ENCODE measurements at regions not wholly inside any gene's neighbourhood (a gene's known extent, or its start where the extent isn't known, plus 50 kb on each side); places are given as distances from the start of the nearest gene placed in this dataset.

- Mint-ChIP-seq H3K27me3 (no peaks in the 10 kb centered on the region), H3K36me3 (ENCODE audit: insufficient read depth) (no peaks in the 10 kb centered on the region), H3K4me1 (no peaks in the 10 kb centered on the region), H3K27ac (ENCODE audit: low read depth) (no peak overlapping the region), H3K9me3 (no peaks in the 10 kb centered on the region), H3K4me3 (no peak overlapping the region)
- ATAC-seq (replicated peaks; ENCODE audit: extremely low read depth, poor library complexity, severe bottlenecking) (no peak), DNase-seq (ENCODE audit: low spot score in 2 of 2) (no peak)
Measured at GRCh38 chr3:104546301-104546700, 820.4 kb upstream of the ALCAM start.

GRCh38 chr3:104547031-104547430 lies 819.7 kb upstream of the ALCAM start:
- H3K27ac Mint-ChIP-seq (ENCODE audit: low read depth) = no peak overlapping the region
- ATAC-seq (replicated peaks; ENCODE audit: extremely low read depth, poor library complexity, severe bottlenecking) (no peak), DNase-seq (ENCODE audit: low spot score in 2 of 2) (no peak)
- H3K4me1 Mint-ChIP-seq = no peaks in the 10 kb centered on the region
- H3K27me3 Mint-ChIP-seq = no peaks in the 10 kb centered on the region
- no peak overlapping the region for H3K4me3 Mint-ChIP-seq
- H3K36me3 Mint-ChIP-seq (ENCODE audit: insufficient read depth) = no peaks in the 10 kb centered on the region
- no peaks in the 10 kb centered on the region for H3K9me3 Mint-ChIP-seq

- no peaks in the 10 kb centered on the region for H3K27me3 Mint-ChIP-seq
- DNase-seq (ENCODE audit: low spot score in 2 of 2) (no peak), ATAC-seq (replicated peaks; ENCODE audit: extremely low read depth, poor library complexity, severe bottlenecking) (no peak)
- no peak overlapping the region for H3K4me3 Mint-ChIP-seq
- no peaks in the 10 kb centered on the region for H3K4me1 Mint-ChIP-seq
- no peaks in the 10 kb centered on the region for H3K9me3 Mint-ChIP-seq
- no peak overlapping the region for H3K27ac Mint-ChIP-seq (ENCODE audit: low read depth)
- H3K36me3 Mint-ChIP-seq (ENCODE audit: insufficient read depth) = no peaks in the 10 kb centered on the region
Measured at GRCh38 chr3:104548401-104548800, 818.3 kb upstream of the ALCAM start.

- DNase-seq (ENCODE audit: low spot score in 2 of 2) (no peak), ATAC-seq (replicated peaks; ENCODE audit: extremely low read depth, poor library complexity, severe bottlenecking) (no peak)
- Mint-ChIP-seq H3K4me3 (no peak overlapping the region), H3K9me3 (no peaks in the 10 kb centered on the region), H3K27ac (ENCODE audit: low read depth) (no peak overlapping the region), H3K27me3 (no peaks in the 10 kb centered on the region), H3K36me3 (ENCODE audit: insufficient read depth) (no peaks in the 10 kb centered on the region), H3K4me1 (no peaks in the 10 kb centered on the region)
Measured at GRCh38 chr3:104549099-104549714, 817.5 kb upstream of the ALCAM start.

- H3K36me3 Mint-ChIP-seq (ENCODE audit: insufficient read depth) = no peaks in the 10 kb centered on the region
- H3K27ac Mint-ChIP-seq (ENCODE audit: low read depth) = no peak overlapping the region
- no peaks in the 10 kb centered on the region for H3K27me3 Mint-ChIP-seq
- H3K9me3 Mint-ChIP-seq = no peaks in the 10 kb centered on the region
- no peaks in the 10 kb centered on the region for H3K4me1 Mint-ChIP-seq
- ATAC-seq (replicated peaks; ENCODE audit: extremely low read depth, poor library complexity, severe bottlenecking) = no peak
- H3K4me3 Mint-ChIP-seq = no peak overlapping the region
- no peak for DNase-seq (ENCODE audit: low spot score in 2 of 2)
Measured at GRCh38 chr3:104553121-104553520, 813.6 kb upstream of the ALCAM start.

GRCh38 chr3:104554425-104554824 lies 812.3 kb upstream of the ALCAM start:
- no peaks in the 10 kb centered on the region for H3K36me3 Mint-ChIP-seq (ENCODE audit: insufficient read depth)

GRCh38 chr3:104555728-104556127 lies 811.0 kb upstream of the ALCAM start:
- Mint-ChIP-seq H3K4me1 (peaks cover under 1% of the 10 kb centered on the region), H3K27ac (ENCODE audit: low read depth) (no peak overlapping the region), H3K36me3 (ENCODE audit: insufficient read depth) (peaks cover under 1% of the 10 kb centered on the region), H3K4me3 (no peak overlapping the region), H3K27me3 (no peaks in the 10 kb centered on the region), H3K9me3 (no peaks in the 10 kb centered on the region)
- no peak for ATAC-seq (replicated peaks; ENCODE audit: extremely low read depth, poor library complexity, severe bottlenecking)
- DNase-seq (ENCODE audit: low spot score in 2 of 2) = no peak

More at GRCh38 chr3:104554425-104554824, 812.3 kb upstream of the ALCAM start:
- Mint-ChIP-seq H3K27ac (ENCODE audit: low read depth) (no peak overlapping the region), H3K4me1 (no peaks in the 10 kb centered on the region), H3K9me3 (no peaks in the 10 kb centered on the region), H3K27me3 (no peaks in the 10 kb centered on the region), H3K4me3 (no peak overlapping the region)
- ATAC-seq (replicated peaks; ENCODE audit: extremely low read depth, poor library complexity, severe bottlenecking) (no peak), DNase-seq (ENCODE audit: low spot score in 2 of 2) (no peak)

GRCh38 chr3:104556372-104557078 lies 810.2 kb upstream of the ALCAM start:
- DNase-seq (ENCODE audit: low spot score in 2 of 2) = no peak
- Mint-ChIP-seq H3K27ac (ENCODE audit: low read depth) (no peak overlapping the region), H3K4me1 (peaks cover 6% of the 10 kb centered on the region), H3K36me3 (ENCODE audit: insufficient read depth) (peaks cover 2% of the 10 kb centered on the region), H3K9me3 (no peaks in the 10 kb centered on the region), H3K27me3 (no peaks in the 10 kb centered on the region), H3K4me3 (no peak overlapping the region)
- no peak for ATAC-seq (replicated peaks; ENCODE audit: extremely low read depth, poor library complexity, severe bottlenecking)

GRCh38 chr3:104561324-104561723 lies 805.4 kb upstream of the ALCAM start:
- no peaks in the 10 kb centered on the region for H3K9me3 Mint-ChIP-seq
- H3K27ac Mint-ChIP-seq (ENCODE audit: low read depth) = no peak overlapping the region
- no peak for ATAC-seq (replicated peaks; ENCODE audit: extremely low read depth, poor library complexity, severe bottlenecking)
- H3K4me3 Mint-ChIP-seq = no peak overlapping the region
- DNase-seq (ENCODE audit: low spot score in 2 of 2) = no peak
- H3K4me1 Mint-ChIP-seq = peaks cover 6% of the 10 kb centered on the region
- no peaks in the 10 kb centered on the region for H3K27me3 Mint-ChIP-seq
- H3K36me3 Mint-ChIP-seq (ENCODE audit: insufficient read depth) = peaks cover 2% of the 10 kb centered on the region

- H3K36me3 Mint-ChIP-seq (ENCODE audit: insufficient read depth) = peaks cover 2% of the 10 kb centered on the region
- no peaks in the 10 kb centered on the region for H3K9me3 Mint-ChIP-seq
- no peak overlapping the region for H3K27ac Mint-ChIP-seq (ENCODE audit: low read depth)
- H3K4me3 Mint-ChIP-seq = no peak overlapping the region
- no peak for ATAC-seq (replicated peaks; ENCODE audit: extremely low read depth, poor library complexity, severe bottlenecking)
- peaks cover under 1% of the 10 kb centered on the region for H3K27me3 Mint-ChIP-seq
- peaks cover 6% of the 10 kb centered on the region for H3K4me1 Mint-ChIP-seq
- peak; percentile 25 to 35 for DNase-seq (ENCODE audit: low spot score in 2 of 2)
Measured at GRCh38 chr3:104564045-104564643, 802.6 kb upstream of the ALCAM start.

GRCh38 chr3:104566054-104566453 lies 800.7 kb upstream of the ALCAM start:
- H3K27ac Mint-ChIP-seq (ENCODE audit: low read depth) = no peak overlapping the region
- H3K4me1 Mint-ChIP-seq = peaks cover 3% of the 10 kb centered on the region
- H3K36me3 Mint-ChIP-seq (ENCODE audit: insufficient read depth) = no peaks in the 10 kb centered on the region
- DNase-seq (ENCODE audit: low spot score in 2 of 2) = no peak
- H3K4me3 Mint-ChIP-seq = no peak overlapping the region
- no peak for ATAC-seq (replicated peaks; ENCODE audit: extremely low read depth, poor library complexity, severe bottlenecking)
- H3K27me3 Mint-ChIP-seq = peaks cover 7% of the 10 kb centered on the region
- no peaks in the 10 kb centered on the region for H3K9me3 Mint-ChIP-seq

- no peak overlapping the region for H3K4me3 Mint-ChIP-seq
- H3K27ac Mint-ChIP-seq (ENCODE audit: low read depth) = no peak overlapping the region
- H3K27me3 Mint-ChIP-seq = no peaks in the 10 kb centered on the region
- DNase-seq (ENCODE audit: low spot score in 2 of 2) (no peak), ATAC-seq (replicated peaks; ENCODE audit: extremely low read depth, poor library complexity, severe bottlenecking) (no peak)
- no peaks in the 10 kb centered on the region for H3K4me1 Mint-ChIP-seq
- peaks cover 2% of the 10 kb centered on the region for H3K36me3 Mint-ChIP-seq (ENCODE audit: insufficient read depth)
- H3K9me3 Mint-ChIP-seq = peaks cover 7% of the 10 kb centered on the region
Measured at GRCh38 chr3:104575634-104576033, 791.1 kb upstream of the ALCAM start.

GRCh38 chr3:104578558-104578957 lies 788.2 kb upstream of the ALCAM start:
- no peaks in the 10 kb centered on the region for H3K4me1 Mint-ChIP-seq
- H3K9me3 Mint-ChIP-seq = peaks cover 7% of the 10 kb centered on the region
- H3K36me3 Mint-ChIP-seq (ENCODE audit: insufficient read depth) = peaks cover 2% of the 10 kb centered on the region
- H3K4me3 Mint-ChIP-seq = no peak overlapping the region
- H3K27ac Mint-ChIP-seq (ENCODE audit: low read depth) = no peak overlapping the region
- ATAC-seq (replicated peaks; ENCODE audit: extremely low read depth, poor library complexity, severe bottlenecking) = no peak
- no peak for DNase-seq (ENCODE audit: low spot score in 2 of 2)
- H3K27me3 Mint-ChIP-seq = peaks cover 14% of the 10 kb centered on the region
